ENCODE measurements at regions not wholly inside any gene's neighbourhood (a gene's known extent, or its start where the extent isn't known, plus 50 kb on each side); places are given as distances from the start of the nearest gene placed in this dataset.

DNA sequence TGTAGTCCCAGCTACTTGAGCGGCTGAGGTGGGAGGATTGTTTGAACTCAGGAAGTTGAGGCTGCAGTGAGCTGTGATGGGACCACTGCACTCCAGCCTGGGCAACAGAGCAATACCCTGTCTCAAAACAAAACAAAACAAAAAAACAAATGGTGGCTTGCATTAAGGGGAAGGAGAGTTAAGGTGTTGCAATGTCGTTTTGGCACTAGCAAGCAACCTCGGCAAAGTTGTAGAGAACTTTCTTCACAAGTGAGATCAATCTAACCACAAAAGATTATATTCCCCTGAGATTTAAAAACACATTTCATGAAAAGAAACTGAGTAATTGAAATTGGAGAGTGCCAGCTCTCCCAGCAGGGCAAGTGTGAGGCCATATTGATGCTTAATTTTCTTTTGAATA lies 153.7 kb downstream of the KLF5 start:
- no peak for DNase-seq (ENCODE audit: extremely low read depth, low read depth)
- TF ChIP-seq, protein P1, sequence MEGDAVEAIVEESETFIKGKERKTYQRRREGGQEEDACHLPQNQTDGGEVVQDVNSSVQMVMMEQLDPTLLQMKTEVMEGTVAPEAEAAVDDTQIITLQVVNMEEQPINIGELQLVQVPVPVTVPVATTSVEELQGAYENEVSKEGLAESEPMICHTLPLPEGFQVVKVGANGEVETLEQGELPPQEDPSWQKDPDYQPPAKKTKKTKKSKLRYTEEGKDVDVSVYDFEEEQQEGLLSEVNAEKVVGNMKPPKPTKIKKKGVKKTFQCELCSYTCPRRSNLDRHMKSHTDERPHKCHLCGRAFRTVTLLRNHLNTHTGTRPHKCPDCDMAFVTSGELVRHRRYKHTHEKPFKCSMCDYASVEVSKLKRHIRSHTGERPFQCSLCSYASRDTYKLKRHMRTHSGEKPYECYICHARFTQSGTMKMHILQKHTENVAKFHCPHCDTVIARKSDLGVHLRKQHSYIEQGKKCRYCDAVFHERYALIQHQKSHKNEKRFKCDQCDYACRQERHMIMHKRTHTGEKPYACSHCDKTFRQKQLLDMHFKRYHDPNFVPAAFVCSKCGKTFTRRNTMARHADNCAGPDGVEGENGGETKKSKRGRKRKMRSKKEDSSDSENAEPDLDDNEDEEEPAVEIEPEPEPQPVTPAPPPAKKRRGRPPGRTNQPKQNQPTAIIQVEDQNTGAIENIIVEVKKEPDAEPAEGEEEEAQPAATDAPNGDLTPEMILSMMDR (IDR thresholded peaks at IDR 0.05; ENCODE audit: low read depth, low read length, missing control alignments) = no peak

DNA sequence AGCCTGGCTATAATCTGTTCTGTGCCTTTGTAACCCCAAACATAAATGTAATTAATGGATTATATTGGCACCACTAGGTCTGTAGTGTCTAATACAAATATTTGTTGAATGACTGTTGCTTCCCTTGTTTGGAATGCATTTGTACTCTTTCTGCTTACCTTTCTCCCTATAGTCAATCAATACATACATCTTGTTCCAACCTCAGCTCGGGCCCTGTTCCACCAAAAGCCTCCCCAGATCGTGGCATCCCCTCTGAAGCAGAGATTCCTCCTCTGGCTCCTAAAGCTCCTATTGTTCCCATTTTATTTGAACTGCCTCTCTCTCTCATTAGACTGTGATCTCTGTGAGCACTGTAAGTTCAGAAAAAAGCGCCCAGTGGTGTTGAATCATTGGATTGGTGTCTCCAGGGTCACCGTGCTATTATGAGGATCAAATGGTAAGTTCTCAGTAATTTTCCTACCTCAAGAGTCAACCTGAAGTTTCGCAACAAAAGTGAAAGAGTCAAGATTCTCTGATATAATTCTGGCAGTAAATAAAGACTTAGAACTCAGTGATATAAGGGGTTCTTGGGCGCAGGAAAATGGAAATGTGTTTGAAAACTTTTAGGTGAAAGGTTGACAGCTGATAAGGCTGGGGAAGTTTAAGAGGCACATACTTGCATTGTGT lies 151.5 kb downstream of the KLF5 start:
- TF ChIP-seq, protein P1 (IDR thresholded peaks at IDR 0.05; ENCODE audit: low read depth, low read length, missing control alignments) = no peak
- no peak overlapping the region for H3K4me3 ChIP-seq (replicated peaks; ENCODE audit: low read depth, low read length)
- DNase-seq (ENCODE audit: extremely low read depth, low read depth) = no peak

More for the DNA sequence above, 153.7 kb downstream of the KLF5 start:
- H3K4me3 ChIP-seq (replicated peaks; ENCODE audit: low read depth, low read length) = no peak overlapping the region

DNA sequence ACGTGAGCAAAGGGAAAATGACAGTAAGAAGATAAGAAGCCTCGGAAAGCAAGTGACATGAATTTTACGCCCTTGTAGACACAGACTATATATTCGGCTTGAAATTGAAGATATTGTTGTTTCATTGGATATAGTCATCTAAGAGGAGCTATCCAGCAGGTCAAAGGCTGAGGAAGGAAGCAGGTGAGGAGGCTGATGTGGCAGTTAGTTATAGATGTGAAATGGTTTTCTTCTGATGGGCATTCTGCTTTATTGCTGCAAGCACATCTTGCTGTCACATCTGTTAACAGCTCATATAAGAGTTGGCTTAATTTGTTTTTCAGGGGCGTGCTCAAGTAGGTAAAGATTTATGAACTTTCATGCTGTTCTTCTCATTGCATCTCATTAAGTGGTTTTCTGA lies 146.1 kb downstream of the KLF5 start:
- no peak for DNase-seq (ENCODE audit: extremely low read depth, low read depth)
- TF ChIP-seq, protein P1 (IDR thresholded peaks at IDR 0.05; ENCODE audit: low read depth, low read length, missing control alignments) = no peak
- no peak overlapping the region for H3K4me3 ChIP-seq (replicated peaks; ENCODE audit: low read depth, low read length)

DNA sequence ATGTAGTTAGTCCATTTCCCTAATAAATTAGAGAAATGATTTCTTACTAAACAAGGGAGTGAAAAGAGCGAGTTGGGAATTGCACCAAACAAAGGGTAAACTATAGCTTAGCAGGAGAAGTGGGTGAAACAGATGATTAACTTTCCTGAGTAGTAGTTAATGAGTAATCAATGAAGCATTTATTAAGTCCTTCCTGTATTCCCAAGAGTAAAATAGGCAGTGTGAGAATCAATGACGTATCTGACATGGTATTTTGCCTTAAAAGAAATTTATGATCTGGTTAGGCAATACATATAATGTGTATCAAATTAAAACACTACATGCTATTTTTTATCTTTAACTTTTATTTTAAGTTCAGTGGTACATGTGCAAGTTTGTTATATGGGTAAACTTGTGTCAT lies 142.8 kb downstream of the KLF5 start:
- no peak for DNase-seq (ENCODE audit: extremely low read depth, low read depth)
- TF ChIP-seq, protein P1 (IDR thresholded peaks at IDR 0.05; ENCODE audit: low read depth, low read length, missing control alignments) = no peak
- no peak overlapping the region for H3K4me3 ChIP-seq (replicated peaks; ENCODE audit: low read depth, low read length)

DNA sequence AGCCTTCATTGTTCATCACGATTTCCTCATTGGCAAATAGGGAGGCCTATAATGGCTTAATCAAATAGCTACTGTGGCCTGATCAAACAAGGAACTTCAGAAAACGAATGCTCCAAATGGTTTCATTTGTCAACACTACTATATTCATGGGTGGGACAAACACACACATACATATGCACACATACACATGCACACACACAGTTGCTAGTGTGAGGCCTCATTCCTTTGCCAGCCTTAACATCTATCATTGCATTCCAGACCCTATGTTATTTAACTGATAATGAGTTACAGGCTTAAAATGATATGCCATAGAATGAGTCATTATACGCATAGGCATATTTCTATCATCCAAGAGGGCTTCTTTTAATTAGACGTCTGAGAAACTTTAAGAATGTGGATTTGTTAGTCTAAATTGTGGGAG lies 140.2 kb downstream of the KLF5 start:
- TF ChIP-seq, protein P1 (IDR thresholded peaks at IDR 0.05; ENCODE audit: low read depth, low read length, missing control alignments) = no peak
- no peak for DNase-seq (ENCODE audit: extremely low read depth, low read depth)
- H3K4me3 ChIP-seq (replicated peaks; ENCODE audit: low read depth, low read length) = no peak overlapping the region

DNA sequence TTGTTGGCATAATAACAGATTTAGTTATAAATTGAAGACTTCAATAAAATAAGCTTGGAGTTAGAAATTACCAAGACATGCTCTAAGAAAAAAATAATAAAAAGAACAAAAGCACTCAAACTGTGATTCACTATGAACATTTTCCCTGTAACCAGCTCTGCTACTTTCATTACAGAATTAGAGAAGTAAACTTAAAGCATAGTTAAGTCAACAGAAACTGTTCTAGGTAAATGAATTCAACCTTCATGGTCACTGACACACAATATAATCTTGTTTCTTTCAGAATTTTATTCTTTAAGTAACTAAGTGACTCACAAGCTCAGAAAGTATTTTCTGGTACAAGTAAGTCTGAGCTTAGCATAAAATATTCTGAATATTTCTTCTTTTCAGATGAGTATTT lies 136.3 kb downstream of the KLF5 start:
- DNase-seq (ENCODE audit: extremely low read depth, low read depth) = no peak

More for the DNA sequence above, 136.3 kb downstream of the KLF5 start:
- TF ChIP-seq, protein P1 (IDR thresholded peaks at IDR 0.05; ENCODE audit: low read depth, low read length, missing control alignments) = no peak
- no peak overlapping the region for H3K4me3 ChIP-seq (replicated peaks; ENCODE audit: low read depth, low read length)

Measured in HFF-Myc (cell line).